Breast epithelium (tissue), 4 donors: ENCODE measurements at regions not wholly inside any gene's neighbourhood (a gene's known extent, or its start where the extent isn't known, plus 50 kb on each side); places are given as distances from the start of the nearest gene placed in this dataset.

Source experiments
- DNase-seq, 2 donors: peaks; one replicate each; pipeline ENCODE4 v3.0.0-alpha.2; 2019; ENCODE audit warnings: low spot score in 2 of 2
- H3K27ac ChIP-seq, 2 donors: fragments of 200-600 bp; sonication (generic) in 1 of 2; one replicate each; pipeline ENCODE4 v1.5.1; 2016 to 2019; ENCODE audit warnings: mild to moderate bottlenecking in 1 of 2
- H3K27me3 ChIP-seq, 2 donors: fragments of 200-600 bp; sonication (generic) in 1 of 2; one replicate each; pipeline versions ENCODE4 v1.5.1 to v1.6.0; 2017 to 2019; ENCODE audit warnings: control low read depth in 1 of 2, mild to moderate bottlenecking in 1 of 2
- H3K36me3 ChIP-seq: fragments of 200-600 bp; one replicate; pipeline ENCODE4 v1.5.1; 2019
- H3K4me1 ChIP-seq, 2 donors: fragments of 200-600 bp; sonication (generic); one replicate each; pipeline ENCODE4 v1.5.1; 2016 to 2019; ENCODE audit warnings: control low read depth in 1 of 2
- H3K4me3 ChIP-seq, 3 donors: fragments of 200-600 bp; sonication (generic); 1 replicate in 2 of 3; 2 replicates in 1 of 3; pipeline ENCODE4 v1.5.1; 2016 to 2019; ENCODE audit warnings: mild to moderate bottlenecking in 3 of 3, moderate library complexity in 2 of 3
- H3K9me3 ChIP-seq, 2 donors: fragments of 200-600 bp; sonication (generic) in 1 of 2; one replicate each; pipeline ENCODE4 v1.5.1; 2016 to 2019; ENCODE audit warnings: control low read depth in 1 of 2
- CTCF ChIP-seq, 3 donors: fragments of 450-650 bp; IDR thresholded peaks; one replicate each; pipeline ENCODE4 v1.5.1; 2016 to 2017; ENCODE audit warnings: antibody characterized with exemption in 3 of 3, mild to moderate bottlenecking in 3 of 3, moderate library complexity in 3 of 3
- POLR2A ChIP-seq: fragments of 450-650 bp; IDR thresholded peaks from one replicate; pipeline ENCODE4 v1.6.1; 2016; ENCODE audit warnings: antibody characterized with exemption, mild to moderate bottlenecking, moderate library complexity
- POLR2AphosphoS5 ChIP-seq, 3 donors: sonication (generic); formaldehyde crosslinking; IDR thresholded peaks; one replicate each; pipeline ENCODE4 v1.6.1; 2017; ENCODE audit warnings: antibody characterized with exemption in 3 of 3
- intact Hi-C: fragments of 100-400 bp; cut with DNase I; formaldehyde crosslinking; loops from one replicate; pipeline ENCODE4 v1.15.1; 2023; ENCODE audit warnings: low total_unique reads

GRCh38 chr9:81092057-81092456 lies 597.3 kb downstream of the TLE1 start:
- intact Hi-C loops, result no loop called here
- no peaks in the 10 kb centered on the region for H3K4me1 ChIP-seq
- no peaks in the 10 kb centered on the region for H3K27me3 ChIP-seq
- no peaks in the 10 kb centered on the region for H3K36me3 ChIP-seq
- H3K27ac ChIP-seq, result no peak overlapping the region
- no peaks in the 10 kb centered on the region for H3K9me3 ChIP-seq
- DNase-seq, result no peak
- TF ChIP-seq CTCF (IDR thresholded peaks at IDR 0.05), result no peak
- TF ChIP-seq POLR2AphosphoS5 (IDR thresholded peaks at IDR 0.05), result no peak
- TF ChIP-seq POLR2A, result no peak
- H3K4me3 ChIP-seq, result no peak overlapping the region

DNA sequence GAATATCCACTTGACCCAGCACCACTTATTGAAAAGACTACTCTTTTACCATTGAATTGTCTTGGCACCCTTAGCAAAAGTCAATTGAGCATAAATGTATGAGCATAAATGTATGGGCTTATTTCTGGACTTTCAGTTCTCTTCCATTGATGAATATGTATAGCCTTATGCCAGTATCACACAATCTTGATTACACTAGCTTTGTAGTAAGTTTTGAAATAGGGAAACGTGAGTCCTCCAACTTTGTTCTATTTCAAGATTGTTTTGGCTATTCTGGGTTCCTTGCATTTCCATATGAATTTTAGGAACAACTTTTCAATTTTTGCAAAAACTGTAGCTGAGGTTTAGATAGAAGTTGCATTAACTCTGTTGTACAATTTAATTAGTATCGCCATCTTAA lies 601.0 kb downstream of the TLE1 start:
- Histone ChIP-seq H3K4me3 (no peak overlapping the region), H3K4me1 (no peaks in the 10 kb centered on the region), H3K27me3 (no peaks in the 10 kb centered on the region), H3K27ac (no peak overlapping the region), H3K9me3 (no peaks in the 10 kb centered on the region), H3K36me3 (no peaks in the 10 kb centered on the region)
- intact Hi-C loops, result no loop called here
- no peak for DNase-seq
- TF ChIP-seq POLR2AphosphoS5 (IDR thresholded peaks at IDR 0.05) (no peak), POLR2A (no peak), CTCF (IDR thresholded peaks at IDR 0.05) (no peak)

- Histone ChIP-seq H3K27ac (no peak overlapping the region), H3K4me1 (peaks cover 0 to 3% of the 10 kb centered on the region in 2 donors), H3K4me3 (no peak overlapping the region), H3K27me3 (no peaks in the 10 kb centered on the region), H3K9me3 (no peaks in the 10 kb centered on the region), H3K36me3 (no peaks in the 10 kb centered on the region)
- DNase-seq, result no peak
- intact Hi-C loops, result no loop called here
- TF ChIP-seq CTCF (IDR thresholded peaks at IDR 0.05) (no peak), POLR2A (no peak), POLR2AphosphoS5 (IDR thresholded peaks at IDR 0.05) (no peak)
Observed at GRCh38 chr9:81086416-81086815, 602.9 kb downstream of the TLE1 start.

GRCh38 chr9:81083854-81084512 lies 605.4 kb downstream of the TLE1 start:
- no peaks in the 10 kb centered on the region for H3K27me3 ChIP-seq
- no peaks in the 10 kb centered on the region for H3K36me3 ChIP-seq
- no peak overlapping the region for H3K27ac ChIP-seq
- H3K9me3 ChIP-seq, result no peaks in the 10 kb centered on the region
- intact Hi-C loops, result no loop called here
- H3K4me1 ChIP-seq, result peaks cover 0 to 3% of the 10 kb centered on the region in 2 donors
- H3K4me3 ChIP-seq, result no peak overlapping the region
- DNase-seq, result no peak
- TF ChIP-seq POLR2A (no peak), CTCF (IDR thresholded peaks at IDR 0.05) (no peak), POLR2AphosphoS5 (IDR thresholded peaks at IDR 0.05) (no peak)

GRCh38 chr9:81083067-81083466 lies 606.3 kb downstream of the TLE1 start:
- Histone ChIP-seq H3K27ac (no peak overlapping the region), H3K4me3 (no peak overlapping the region), H3K36me3 (no peaks in the 10 kb centered on the region), H3K27me3 (no peaks in the 10 kb centered on the region), H3K4me1 (peaks cover 0 to 3% of the 10 kb centered on the region in 2 donors), H3K9me3 (no peaks in the 10 kb centered on the region)
- TF ChIP-seq POLR2A (no peak), CTCF (IDR thresholded peaks at IDR 0.05) (no peak), POLR2AphosphoS5 (IDR thresholded peaks at IDR 0.05) (no peak)
- intact Hi-C loops, result no loop called here
- no peak for DNase-seq
